Adrenal gland (tissue), 9 donors: ENCODE measurements at regions not wholly inside any gene's neighbourhood (a gene's known extent, or its start where the extent isn't known, plus 50 kb on each side); places are given as distances from the start of the nearest gene placed in this dataset.
A peak's percentile ranks its signal among the peaks of the same experiment; 100 is the strongest.
"Not testable (repeated sequence)": the region's sequence is repeated elsewhere in the genome, so short reads cannot be mapped to it uniquely, and the experiment has no call there.

Experiments
- DNase-seq, 7 donors: peaks; one replicate each; pipeline ENCODE4 v3.0.0-alpha.2; 2019 to 2020
- H3K27ac ChIP-seq, 5 donors: fragments of 200-600 bp; sonication (generic) in 4 of 5; 1 replicate in 3 of 5; 2 replicates in 2 of 5; pipeline versions ENCODE4 v1.5.1 to v1.8.0; 2016 to 2020; ENCODE audit warnings: mild to moderate bottlenecking in 1 of 5
- H3K27me3 ChIP-seq: fragments of 200-600 bp; 2 replicates; pipeline ENCODE4 v1.8.0; 2021
- H3K36me3 ChIP-seq, 2 donors: fragments of 200-600 bp; replicated peaks in 1 of 2; 1 replicate in 1 of 2; 2 replicates in 1 of 2; pipeline versions ENCODE4 v1.5.1 to v1.8.0; 2018 to 2022
- H3K4me1 ChIP-seq, 2 donors: fragments of 200-600 bp; replicated peaks in 1 of 2; 1 replicate in 1 of 2; 2 replicates in 1 of 2; pipeline versions ENCODE4 v1.5.1 to v1.8.0; 2018 to 2021
- H3K4me3 ChIP-seq, 4 donors: fragments of 200-600 bp; sonication (generic) in 3 of 4; one replicate each; pipeline ENCODE4 v1.5.1; 2016 to 2018
- H3K9me3 ChIP-seq, 3 donors: fragments of 200-600 bp; sonication (generic) in 1 of 3; replicated peaks in 1 of 3; 1 replicate in 2 of 3; 2 replicates in 1 of 3; pipeline versions ENCODE4 v1.5.1 to v1.8.0; 2016 to 2021
- CTCF ChIP-seq, 6 experiments: fragments of 450-650 bp in 4 of 6; fragments of 200-600 bp in 2 of 6; sonication (generic) in 1 of 6; IDR thresholded peaks; 1 replicate in 5 of 6; 2 replicates in 1 of 6; pipeline versions ENCODE4 v1.5.1 to v1.8.0; 2016 to 2021; ENCODE audit warnings: antibody characterized with exemption in 6 of 6, mild to moderate bottlenecking in 2 of 6, moderate library complexity in 1 of 6
- POLR2A ChIP-seq, 2 donors: fragments of 450-650 bp; IDR thresholded peaks; one replicate each; pipeline ENCODE4 v1.6.1; 2017; ENCODE audit warnings: antibody characterized with exemption in 2 of 2, mild to moderate bottlenecking in 2 of 2, moderate library complexity in 1 of 2
- WGBS, 4 donors: extraction: QIAGEN DNeasy Blood & Tissue Kit in 2 of 4; methylation state at CpG; one replicate each; pipeline versions ENCODE4 v1.1.5 to v1.1.7; 2013 to 2017; 5-methylcytosine and 5-hydroxymethylcytosine counted together
- intact Hi-C, 2 donors: fragments of 100-400 bp; cut with DNase I; formaldehyde crosslinking; loops; one replicate each; pipeline versions ENCODE4 v1.14.1 to v1.15.0; 2022 to 2023
- donor health status: healthy with polysubstance abuse.
- donor health status: Bipolar disorder and iron deficiency.
- donor health status: DM: yes; HTN: yes; CAD: no.
- donor health status: DM: no; HTN: no; CAD: no.
- donor health status: DM: no; HTN: no; CAD: no.

- intact Hi-C loops = no loop called here
- Histone ChIP-seq H3K9me3 (no peaks in the 10 kb centered on the region), H3K27me3 (no peaks in the 10 kb centered on the region), H3K4me3 (peak overlapping the region in 1 of 4 donors; percentile 26), H3K36me3 (no peaks in the 10 kb centered on the region), H3K27ac (peak overlapping the region in 1 of 5 donors; percentile 63), H3K4me1 (peaks cover 3 to 6% of the 10 kb centered on the region in 2 donors)
- 40 to 69% (median 51%) methylated on average over 29 of the region's 29 CpGs for WGBS, 4 donors
- peak in 1 of 7 donors; percentile 9 for DNase-seq
- no peak for TF ChIP-seq CTCF (IDR thresholded peaks at IDR 0.05)
- TF ChIP-seq POLR2A (IDR thresholded peaks at IDR 0.05) = no peak
These were observed 105.5 kb upstream of the SIMC1 start for GRCh38 chr5:176132471-176133288.

- 10 to 30% (median 17%) methylated on average over 23 to 34 of the region's 34 CpGs for WGBS, 4 donors
- peak overlapping the region in 1 of 4 donors; percentile 26 for H3K4me3 ChIP-seq
- no peak overlapping the region for H3K27ac ChIP-seq
- no peaks in the 10 kb centered on the region for H3K9me3 ChIP-seq
- no peaks in the 10 kb centered on the region for H3K27me3 ChIP-seq
- H3K4me1 ChIP-seq = peaks cover 3 to 6% of the 10 kb centered on the region in 2 donors
- peak in 2 of 7 donors; percentile 12 to 23 for DNase-seq
- no peak for TF ChIP-seq CTCF (IDR thresholded peaks at IDR 0.05)
- TF ChIP-seq POLR2A (IDR thresholded peaks at IDR 0.05) = no peak
- intact Hi-C loops = no loop called here
- no peaks in the 10 kb centered on the region for H3K36me3 ChIP-seq
These were observed 104.8 kb upstream of the SIMC1 start for GRCh38 chr5:176133289-176133870.

GRCh38 chr5:176133877-176134276 is 104.3 kb upstream of the SIMC1 start:
- DNase-seq = no peak
- WGBS, 4 donors = 13 to 60% (median 17%) methylated on average over 8 to 15 of the region's 15 CpGs
- TF ChIP-seq CTCF (IDR thresholded peaks at IDR 0.05) = no peak
- no peaks in the 10 kb centered on the region for H3K27me3 ChIP-seq
- H3K9me3 ChIP-seq = no peaks in the 10 kb centered on the region
- intact Hi-C loops = no loop called here
- H3K36me3 ChIP-seq = no peaks in the 10 kb centered on the region
- no peak overlapping the region for H3K27ac ChIP-seq
- peaks cover 3 to 6% of the 10 kb centered on the region in 2 donors for H3K4me1 ChIP-seq
- peak overlapping the region in 1 of 4 donors; percentile 26 for H3K4me3 ChIP-seq

- Histone ChIP-seq H3K27ac (no peak overlapping the region), H3K27me3 (no peaks in the 10 kb centered on the region), H3K4me3 (no peak overlapping the region), H3K36me3 (no peaks in the 10 kb centered on the region), H3K9me3 (no peaks in the 10 kb centered on the region), H3K4me1 (peaks cover 3 to 6% of the 10 kb centered on the region in 2 donors)
- 33 to 64% (median 37%) methylated on average over 8 to 17 of the region's 17 CpGs for WGBS, 4 donors
- no peak for TF ChIP-seq POLR2A (IDR thresholded peaks at IDR 0.05)
- TF ChIP-seq CTCF (IDR thresholded peaks at IDR 0.05) = no peak
- peak in 6 of 7 donors; percentile 30 to 59 (median 48) for DNase-seq
- intact Hi-C loops = no loop called here
These were observed 103.5 kb upstream of the SIMC1 start for GRCh38 chr5:176134529-176135223.

GRCh38 chr5:176140138-176140537 is 98.1 kb upstream of the SIMC1 start:
- H3K27me3 ChIP-seq, DNase-seq, H3K9me3 ChIP-seq, intact Hi-C loops, H3K27ac ChIP-seq, H3K36me3 ChIP-seq, H3K4me3 ChIP-seq, H3K4me1 ChIP-seq: not testable (repeated sequence)
- 91 to 100% (median 95%) methylated on average over 1 of the region's 1 CpG for WGBS, 4 donors
